ENCODE measurements at regions not wholly inside any gene's neighbourhood (a gene's known extent, or its start where the extent isn't known, plus 50 kb on each side); places are given as distances from the start of the nearest gene placed in this dataset.

GRCh38 chr18:26621161-26622026, 73.0 kb upstream of the KCTD1 start:
- TF ChIP-seq GATA3 (IDR thresholded peaks at IDR 0.05; ENCODE audit: low read depth, low read length) = no peak
- TF ChIP-seq GATA2 (IDR thresholded peaks at IDR 0.05; ENCODE audit: low read depth, low read length) = no peak

Data from SH-SY5Y (cell line).